ENCODE measurements at regions not wholly inside any gene's neighbourhood (a gene's known extent, or its start where the extent isn't known, plus 50 kb on each side); places are given as distances from the start of the nearest gene placed in this dataset.

DNA sequence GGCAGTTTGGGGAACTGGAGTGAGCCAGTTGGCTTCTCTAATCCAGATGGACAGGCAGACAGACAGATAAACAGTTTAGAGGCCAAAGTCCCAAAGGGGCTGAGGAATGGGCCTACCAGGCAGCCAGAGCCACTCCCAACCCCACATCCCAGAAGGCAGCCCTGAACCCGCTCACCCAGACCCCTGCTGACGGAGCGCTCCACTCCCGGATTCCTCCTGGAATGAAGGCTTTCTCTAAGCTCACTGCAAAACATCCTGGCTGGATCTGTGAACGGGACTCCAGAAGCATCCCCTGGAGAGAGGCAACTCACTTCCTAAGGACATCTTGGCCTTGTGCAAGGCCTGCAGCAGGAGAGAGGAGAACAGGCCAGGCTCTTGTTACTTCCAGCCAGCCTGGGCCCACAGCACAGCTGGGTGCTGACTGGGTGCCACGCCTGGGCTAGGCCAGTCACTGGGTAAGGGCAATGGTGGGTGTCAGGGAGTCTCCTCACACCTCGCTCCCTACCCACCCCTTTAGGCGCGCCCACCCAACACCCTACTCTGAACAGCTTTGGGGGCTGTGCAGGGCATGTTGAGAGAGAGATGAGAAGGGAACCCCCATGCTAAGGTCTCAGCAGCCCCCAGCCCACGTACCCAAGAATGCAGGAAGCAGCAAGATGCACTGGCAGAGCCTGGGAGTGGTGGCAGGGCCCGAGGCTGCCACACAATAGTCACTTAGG, 168.6 kb upstream of the ZMIZ1 start:
- Histone ChIP-seq H3K27me3 (ENCODE audit: control insufficient read depth, insufficient read depth, low read length) (no peaks in the 10 kb centered on the region), H3K9me3 (ENCODE audit: control insufficient read depth, insufficient read depth, low read length) (no peaks in the 10 kb centered on the region), H3K9ac (ENCODE audit: low read depth, low read length) (no peak overlapping the region), H3K36me3 (ENCODE audit: control insufficient read depth, insufficient read depth, low read length) (no peaks in the 10 kb centered on the region), H3K4me1 (ENCODE audit: control insufficient read depth, insufficient read depth, low read length) (peaks cover 9% of the 10 kb centered on the region), H3K27ac (ENCODE audit: low read depth, low read length) (no peak overlapping the region), H3K4me3 (ENCODE audit: low read depth, low read length) (no peak overlapping the region)

DNA sequence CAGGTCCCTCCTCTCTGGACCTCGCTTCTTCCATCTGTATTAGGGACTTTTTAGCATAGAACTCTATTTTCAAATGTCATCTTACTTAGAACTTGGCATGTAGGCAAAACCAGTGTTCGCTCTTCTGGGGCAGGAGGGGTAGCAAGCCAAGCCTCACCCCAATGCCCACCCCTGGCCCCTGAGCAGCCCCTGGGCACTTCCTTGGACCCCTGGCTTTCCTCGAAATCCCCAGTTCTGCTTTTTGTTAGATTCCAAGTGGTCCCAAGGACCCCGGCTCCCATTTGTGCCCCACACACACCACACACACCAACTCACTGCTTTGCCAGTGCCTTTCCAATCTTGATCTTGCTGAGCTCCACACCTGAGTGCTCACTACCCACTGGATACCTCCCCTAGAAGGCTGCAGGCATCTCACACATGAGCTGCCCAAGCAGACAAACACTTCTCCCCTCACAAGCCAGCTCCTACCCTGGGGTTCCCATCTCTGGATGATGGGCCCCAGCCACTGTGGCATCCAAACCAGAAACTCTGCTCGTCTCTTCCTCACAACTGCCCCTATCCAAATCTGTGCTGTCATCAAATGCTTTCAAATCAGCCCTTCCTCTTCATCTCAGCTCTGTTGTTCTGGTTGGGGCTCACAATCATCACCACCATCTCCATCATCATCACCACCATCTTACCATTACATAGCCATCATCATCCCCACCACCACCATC, 167.9 kb upstream of the ZMIZ1 start:
- no peak overlapping the region for H3K9ac ChIP-seq (ENCODE audit: low read depth, low read length)
- no peaks in the 10 kb centered on the region for H3K27me3 ChIP-seq (ENCODE audit: control insufficient read depth, insufficient read depth, low read length)
- H3K36me3 ChIP-seq (ENCODE audit: control insufficient read depth, insufficient read depth, low read length): no peaks in the 10 kb centered on the region
- H3K4me3 ChIP-seq (ENCODE audit: low read depth, low read length): no peak overlapping the region
- H3K4me1 ChIP-seq (ENCODE audit: control insufficient read depth, insufficient read depth, low read length): peaks cover 4% of the 10 kb centered on the region; the same call in 1 of the 2 replicates
- no peak overlapping the region for H3K27ac ChIP-seq (ENCODE audit: low read depth, low read length)
- H3K9me3 ChIP-seq (ENCODE audit: control insufficient read depth, insufficient read depth, low read length): no peaks in the 10 kb centered on the region

DNA sequence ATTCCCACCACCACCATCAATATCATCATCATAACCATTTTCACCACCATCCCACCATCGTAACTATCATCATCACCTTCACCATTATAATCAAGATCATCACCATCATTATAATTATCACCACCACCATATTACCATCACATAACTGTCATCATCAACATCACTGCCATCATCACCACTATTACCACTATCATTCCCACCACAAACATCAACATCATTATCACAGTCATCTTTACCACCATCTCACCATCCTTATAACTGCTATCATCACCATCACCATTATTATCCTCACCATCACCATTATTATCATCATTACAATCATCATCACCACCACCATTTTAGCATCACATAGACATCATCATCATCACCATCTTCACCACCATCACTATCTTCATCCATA, 167.1 kb upstream of the ZMIZ1 start:
- no peak overlapping the region for H3K27ac ChIP-seq (ENCODE audit: low read depth, low read length)
- H3K36me3 ChIP-seq (ENCODE audit: control insufficient read depth, insufficient read depth, low read length): no peaks in the 10 kb centered on the region
- no peaks in the 10 kb centered on the region for H3K27me3 ChIP-seq (ENCODE audit: control insufficient read depth, insufficient read depth, low read length)
- H3K9me3 ChIP-seq (ENCODE audit: control insufficient read depth, insufficient read depth, low read length): no peaks in the 10 kb centered on the region
- no peak overlapping the region for H3K4me3 ChIP-seq (ENCODE audit: low read depth, low read length)
- H3K4me1 ChIP-seq (ENCODE audit: control insufficient read depth, insufficient read depth, low read length): no peaks in the 10 kb centered on the region
- H3K9ac ChIP-seq (ENCODE audit: low read depth, low read length): no peak overlapping the region

DNA sequence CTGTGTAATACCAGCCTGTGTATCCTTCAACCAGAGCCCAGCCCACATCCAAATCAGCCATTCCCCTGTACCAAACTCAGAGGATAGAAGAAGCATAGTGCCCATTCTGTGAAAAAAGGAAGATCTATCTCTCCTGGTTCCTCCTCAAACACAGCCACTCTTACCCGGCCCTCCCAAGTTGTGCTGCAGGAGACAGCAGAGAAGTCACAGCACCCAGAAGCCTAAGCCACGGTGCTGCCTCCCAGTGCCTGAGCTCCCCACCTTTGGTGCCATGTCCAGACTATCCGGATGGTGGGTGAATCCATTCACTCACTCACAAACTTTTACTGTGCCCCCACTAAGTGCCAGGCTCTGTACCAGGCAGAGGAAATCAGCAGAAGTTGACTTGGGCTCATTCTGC, 166.0 kb upstream of the ZMIZ1 start:
- Histone ChIP-seq H3K4me3 (ENCODE audit: low read depth, low read length) (no peak overlapping the region), H3K4me1 (ENCODE audit: control insufficient read depth, insufficient read depth, low read length) (no peaks in the 10 kb centered on the region), H3K36me3 (ENCODE audit: control insufficient read depth, insufficient read depth, low read length) (no peaks in the 10 kb centered on the region), H3K9ac (ENCODE audit: low read depth, low read length) (no peak overlapping the region), H3K27ac (ENCODE audit: low read depth, low read length) (no peak overlapping the region), H3K27me3 (ENCODE audit: control insufficient read depth, insufficient read depth, low read length) (no peaks in the 10 kb centered on the region), H3K9me3 (ENCODE audit: control insufficient read depth, insufficient read depth, low read length) (no peaks in the 10 kb centered on the region)

DNA sequence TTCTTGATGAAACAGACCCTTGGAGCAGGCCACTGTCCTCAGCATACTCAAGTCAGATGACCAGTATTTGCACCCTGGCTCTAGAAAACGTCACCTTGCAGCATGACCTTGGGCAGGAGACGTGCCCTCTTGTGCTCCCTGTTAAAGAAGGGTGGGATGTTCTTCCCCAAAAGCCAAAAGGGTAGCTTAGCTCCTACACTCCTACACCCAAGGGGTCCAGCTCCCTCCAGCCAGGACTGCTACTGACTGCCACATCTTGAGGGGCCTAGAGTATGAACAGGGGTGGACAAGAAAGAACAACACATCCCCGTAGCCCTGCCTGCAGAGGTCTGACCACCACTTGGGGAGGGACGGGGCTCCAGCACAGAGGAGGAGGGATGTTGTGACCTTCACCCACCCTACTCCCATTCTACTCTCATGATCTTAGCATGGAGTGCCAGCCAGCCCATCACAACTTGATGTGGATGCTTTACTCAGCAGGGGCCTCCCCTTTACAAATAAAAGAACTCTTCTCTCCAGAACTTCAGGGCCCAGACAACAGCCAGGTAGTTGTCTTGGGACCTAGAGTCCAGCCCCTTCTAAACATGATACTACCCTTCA, 165.3 kb upstream of the ZMIZ1 start:
- no peaks in the 10 kb centered on the region for H3K27me3 ChIP-seq (ENCODE audit: control insufficient read depth, insufficient read depth, low read length)
- no peaks in the 10 kb centered on the region for H3K4me1 ChIP-seq (ENCODE audit: control insufficient read depth, insufficient read depth, low read length)
- no peaks in the 10 kb centered on the region for H3K9me3 ChIP-seq (ENCODE audit: control insufficient read depth, insufficient read depth, low read length)
- H3K27ac ChIP-seq (ENCODE audit: low read depth, low read length): no peak overlapping the region
- no peak overlapping the region for H3K4me3 ChIP-seq (ENCODE audit: low read depth, low read length)
- no peak overlapping the region for H3K9ac ChIP-seq (ENCODE audit: low read depth, low read length)
- H3K36me3 ChIP-seq (ENCODE audit: control insufficient read depth, insufficient read depth, low read length): no peaks in the 10 kb centered on the region

DNA sequence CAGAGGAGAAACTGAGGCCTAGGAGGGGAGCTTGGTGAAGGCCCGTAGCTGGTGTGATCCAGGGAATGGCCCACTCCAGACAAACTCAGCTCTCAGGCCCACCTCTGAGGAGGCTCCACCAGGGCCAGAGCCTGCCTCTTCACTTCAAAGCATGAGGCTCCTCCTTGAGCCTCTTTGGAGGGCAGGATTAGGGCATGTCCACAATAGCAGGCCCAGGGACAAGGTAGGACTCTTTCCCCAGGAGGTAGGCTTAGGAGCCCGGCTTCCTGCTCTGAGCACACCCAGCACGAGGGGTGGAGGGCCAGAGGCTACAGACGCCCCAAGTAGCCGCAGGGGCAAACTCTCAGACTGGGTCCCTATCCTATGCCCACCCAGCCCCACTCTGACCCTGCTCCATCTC, 164.6 kb upstream of the ZMIZ1 start:
- H3K36me3 ChIP-seq (ENCODE audit: control insufficient read depth, insufficient read depth, low read length): no peaks in the 10 kb centered on the region
- no peak overlapping the region for H3K27ac ChIP-seq (ENCODE audit: low read depth, low read length)
- no peaks in the 10 kb centered on the region for H3K9me3 ChIP-seq (ENCODE audit: control insufficient read depth, insufficient read depth, low read length)
- no peak overlapping the region for H3K9ac ChIP-seq (ENCODE audit: low read depth, low read length)
- no peaks in the 10 kb centered on the region for H3K27me3 ChIP-seq (ENCODE audit: control insufficient read depth, insufficient read depth, low read length)
- no peak overlapping the region for H3K4me3 ChIP-seq (ENCODE audit: low read depth, low read length)
- H3K4me1 ChIP-seq (ENCODE audit: control insufficient read depth, insufficient read depth, low read length): no peaks in the 10 kb centered on the region

DNA sequence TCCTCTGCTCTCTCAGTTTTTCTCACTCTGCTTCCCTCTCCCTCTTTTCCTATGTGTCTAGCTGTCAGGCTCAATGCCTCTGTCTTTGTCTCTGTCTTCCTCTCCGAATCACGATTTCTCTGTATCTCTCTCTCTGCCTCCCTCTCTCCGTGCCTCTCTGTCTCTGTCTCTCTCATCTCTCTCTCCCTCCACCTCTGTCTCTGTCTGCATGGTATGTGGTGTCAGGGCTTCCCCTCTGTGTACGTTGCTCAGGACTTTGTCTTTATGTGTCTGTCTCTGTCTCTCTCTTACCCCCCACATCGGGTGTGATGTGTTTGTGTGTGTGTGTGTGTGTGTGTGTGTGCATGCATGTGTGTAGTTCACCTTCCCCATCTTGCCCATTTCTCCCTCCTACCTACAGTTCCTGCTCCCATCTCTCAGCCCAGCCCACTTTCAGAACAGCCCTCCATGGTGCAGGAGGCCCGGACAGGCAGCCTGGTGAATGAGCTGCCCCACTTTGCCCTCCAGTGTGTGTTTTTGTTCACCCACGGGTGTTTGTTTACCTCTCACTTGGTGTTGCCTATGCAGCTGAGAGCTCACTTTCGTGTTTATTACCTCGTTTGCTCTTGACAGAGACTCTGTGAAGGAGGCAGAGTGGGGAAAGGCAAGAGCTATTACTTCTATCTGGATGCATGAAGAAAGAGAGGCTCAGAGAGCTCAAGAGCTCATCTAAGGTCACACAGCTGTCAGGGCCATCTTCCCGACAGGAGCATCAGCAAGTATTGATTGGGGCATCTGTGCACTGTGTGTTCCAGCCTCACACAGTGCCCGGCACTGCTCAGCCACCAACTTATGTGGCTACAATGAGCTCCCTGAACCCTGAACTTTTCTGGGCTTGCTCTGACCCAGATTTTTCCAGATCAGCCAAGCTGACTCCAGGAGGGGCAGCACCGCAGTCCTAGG, 163.5 kb upstream of the ZMIZ1 start:
- Histone ChIP-seq H3K9me3 (ENCODE audit: control insufficient read depth, insufficient read depth, low read length) (no peaks in the 10 kb centered on the region), H3K36me3 (ENCODE audit: control insufficient read depth, insufficient read depth, low read length) (no peaks in the 10 kb centered on the region), H3K9ac (ENCODE audit: low read depth, low read length) (no peak overlapping the region), H3K4me3 (ENCODE audit: low read depth, low read length) (no peak overlapping the region), H3K27ac (ENCODE audit: low read depth, low read length) (no peak overlapping the region), H3K4me1 (ENCODE audit: control insufficient read depth, insufficient read depth, low read length) (no peaks in the 10 kb centered on the region), H3K27me3 (ENCODE audit: control insufficient read depth, insufficient read depth, low read length) (no peaks in the 10 kb centered on the region)

DNA sequence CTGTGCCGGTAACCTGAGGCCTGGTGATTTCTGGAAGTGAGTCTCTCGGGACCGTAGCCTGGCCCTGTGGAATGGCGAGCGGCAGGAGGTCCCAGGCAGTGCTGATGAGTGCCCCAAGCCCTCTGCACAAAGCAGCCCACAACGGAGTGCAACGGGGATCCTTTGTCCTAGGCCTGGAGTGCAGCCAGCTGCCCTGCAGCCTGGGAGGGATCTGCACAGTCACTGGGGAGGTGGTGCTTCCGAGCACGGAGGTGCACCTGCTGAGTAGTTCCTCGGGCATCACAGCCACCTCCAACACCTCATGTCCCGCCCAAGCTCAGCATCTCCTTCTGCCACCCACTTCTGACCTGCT, 162.8 kb upstream of the ZMIZ1 start:
- no peaks in the 10 kb centered on the region for H3K27me3 ChIP-seq (ENCODE audit: control insufficient read depth, insufficient read depth, low read length)
- H3K4me1 ChIP-seq (ENCODE audit: control insufficient read depth, insufficient read depth, low read length): no peaks in the 10 kb centered on the region
- no peaks in the 10 kb centered on the region for H3K36me3 ChIP-seq (ENCODE audit: control insufficient read depth, insufficient read depth, low read length)
- no peak overlapping the region for H3K9ac ChIP-seq (ENCODE audit: low read depth, low read length)
- no peak overlapping the region for H3K27ac ChIP-seq (ENCODE audit: low read depth, low read length)
- no peaks in the 10 kb centered on the region for H3K9me3 ChIP-seq (ENCODE audit: control insufficient read depth, insufficient read depth, low read length)
- H3K4me3 ChIP-seq (ENCODE audit: low read depth, low read length): no peak overlapping the region

DNA sequence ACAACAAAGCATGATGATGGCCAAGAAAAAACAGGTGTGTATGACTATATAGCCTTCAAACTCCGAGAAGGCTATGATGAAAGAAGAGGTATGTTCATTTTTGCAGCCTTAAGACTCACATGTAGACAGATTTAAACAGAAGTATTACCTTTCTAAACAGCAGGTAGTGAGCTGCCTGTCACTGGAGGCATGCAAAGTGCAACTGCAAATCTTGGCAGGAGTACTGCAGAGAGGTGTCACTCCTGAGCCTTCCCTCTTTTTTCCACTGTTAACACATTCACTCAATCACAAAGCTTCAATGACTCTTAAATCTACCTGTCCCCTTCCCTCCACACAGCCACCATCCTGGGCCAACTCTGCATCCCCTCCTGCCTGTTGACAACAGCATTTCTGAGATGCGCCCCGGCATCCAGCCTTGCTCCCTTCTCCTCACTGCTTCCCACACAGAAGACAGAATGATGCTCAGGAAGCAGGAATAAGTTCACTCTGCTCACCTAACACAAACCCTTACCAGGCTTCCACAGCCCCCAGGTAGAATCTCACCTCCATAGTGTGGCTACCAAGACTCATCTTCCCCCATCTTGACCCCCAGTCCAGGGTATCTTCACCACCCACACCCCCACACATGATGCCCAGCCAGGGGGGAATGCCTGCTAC, 161.9 kb upstream of the ZMIZ1 start:
- Histone ChIP-seq H3K9me3 (ENCODE audit: control insufficient read depth, insufficient read depth, low read length) (no peaks in the 10 kb centered on the region), H3K27ac (ENCODE audit: low read depth, low read length) (no peak overlapping the region), H3K36me3 (ENCODE audit: control insufficient read depth, insufficient read depth, low read length) (no peaks in the 10 kb centered on the region), H3K9ac (ENCODE audit: low read depth, low read length) (no peak overlapping the region), H3K4me1 (ENCODE audit: control insufficient read depth, insufficient read depth, low read length) (no peaks in the 10 kb centered on the region), H3K27me3 (ENCODE audit: control insufficient read depth, insufficient read depth, low read length) (no peaks in the 10 kb centered on the region), H3K4me3 (ENCODE audit: low read depth, low read length) (no peak overlapping the region)

DNA sequence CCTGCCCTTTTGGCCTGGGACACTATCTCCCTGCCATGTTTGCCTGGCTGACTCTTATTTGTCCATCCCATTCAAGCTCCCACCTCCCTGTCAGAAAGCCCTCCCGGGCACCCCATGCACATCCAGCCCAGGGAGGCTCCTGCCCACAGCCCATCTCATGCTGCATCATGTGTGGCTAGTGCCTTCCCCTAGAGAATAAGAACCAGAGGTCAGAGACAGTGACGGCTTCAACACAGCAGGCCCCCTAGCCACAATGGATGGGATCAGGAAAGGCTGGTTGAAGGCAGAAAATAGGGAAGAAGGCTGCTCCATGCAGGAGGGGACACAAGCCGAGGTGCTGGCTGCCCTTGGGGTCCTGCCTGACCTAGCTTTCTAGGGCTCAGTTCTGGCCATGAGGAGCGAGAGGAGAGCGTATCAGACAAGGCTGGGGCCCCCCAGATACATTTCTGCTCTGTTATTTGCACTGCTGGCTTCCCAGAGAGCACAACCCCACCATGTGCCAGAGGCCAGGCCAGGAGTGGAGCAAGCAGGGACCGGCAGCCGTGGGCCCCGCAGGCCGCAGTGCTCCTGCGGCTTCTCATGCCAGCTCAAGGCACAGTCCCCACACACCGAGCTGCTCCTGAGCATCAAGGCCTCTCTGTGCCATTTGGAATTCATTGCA, 161.1 kb upstream of the ZMIZ1 start:
- no peak overlapping the region for H3K4me3 ChIP-seq (ENCODE audit: low read depth, low read length)
- no peak overlapping the region for H3K27ac ChIP-seq (ENCODE audit: low read depth, low read length)
- peaks cover under 1% of the 10 kb centered on the region; the same call in 1 of the 2 replicates for H3K4me1 ChIP-seq (ENCODE audit: control insufficient read depth, insufficient read depth, low read length)
- no peak overlapping the region for H3K9ac ChIP-seq (ENCODE audit: low read depth, low read length)
- no peaks in the 10 kb centered on the region; the same call in 1 of the 2 replicates for H3K27me3 ChIP-seq (ENCODE audit: control insufficient read depth, insufficient read depth, low read length)
- no peaks in the 10 kb centered on the region for H3K36me3 ChIP-seq (ENCODE audit: control insufficient read depth, insufficient read depth, low read length)
- no peaks in the 10 kb centered on the region for H3K9me3 ChIP-seq (ENCODE audit: control insufficient read depth, insufficient read depth, low read length)
